ENCODE measurements at regions not wholly inside any gene's neighbourhood (a gene's known extent, or its start where the extent isn't known, plus 50 kb on each side); places are given as distances from the start of the nearest gene placed in this dataset.
"Not testable (repeated sequence)": the region's sequence is repeated elsewhere in the genome, so short reads cannot be mapped to it uniquely, and the experiment has no call there.

DNA sequence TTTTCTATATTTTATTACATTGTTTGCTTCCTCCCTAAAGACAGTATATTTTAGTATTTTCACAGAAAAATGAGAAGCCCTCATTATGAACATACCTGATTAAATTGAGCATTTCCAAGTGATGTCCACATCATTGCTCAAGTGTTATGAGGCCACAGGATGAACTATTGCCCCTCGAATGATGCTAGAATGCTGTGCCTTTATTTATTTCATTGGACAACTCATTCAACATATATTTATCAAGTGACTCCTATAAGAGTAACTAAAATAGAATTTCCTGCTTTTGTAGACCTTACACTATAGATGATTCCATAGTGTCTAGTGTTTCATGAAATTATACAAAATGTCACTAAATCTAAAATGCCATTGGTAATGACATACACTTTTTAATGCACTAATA lies 187.8 kb upstream of the NOTCH2NLA start:
- DNase-seq (ENCODE audit: low read depth): not testable (repeated sequence)

DNA sequence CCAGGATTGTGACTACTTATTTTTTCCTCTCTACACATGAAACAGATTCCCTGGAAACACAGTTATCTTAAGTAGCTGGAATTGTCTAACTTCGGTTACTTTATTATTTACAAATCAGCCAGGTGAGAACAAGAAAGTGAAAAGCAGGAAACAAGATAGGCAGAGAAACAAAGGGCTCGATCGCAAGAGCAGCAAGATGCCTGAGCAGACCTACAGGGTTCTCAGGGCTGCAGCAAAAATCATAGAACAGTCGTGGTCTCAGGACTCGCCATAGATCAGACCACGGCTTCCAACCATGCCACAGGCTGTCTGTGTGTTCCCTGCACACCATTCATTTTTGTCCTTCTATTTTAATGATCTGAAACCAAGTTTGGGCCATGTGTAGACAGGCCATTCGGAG lies 186.2 kb upstream of the NOTCH2NLA start:
- DNase-seq (ENCODE audit: low read depth): not testable (repeated sequence)

DNA sequence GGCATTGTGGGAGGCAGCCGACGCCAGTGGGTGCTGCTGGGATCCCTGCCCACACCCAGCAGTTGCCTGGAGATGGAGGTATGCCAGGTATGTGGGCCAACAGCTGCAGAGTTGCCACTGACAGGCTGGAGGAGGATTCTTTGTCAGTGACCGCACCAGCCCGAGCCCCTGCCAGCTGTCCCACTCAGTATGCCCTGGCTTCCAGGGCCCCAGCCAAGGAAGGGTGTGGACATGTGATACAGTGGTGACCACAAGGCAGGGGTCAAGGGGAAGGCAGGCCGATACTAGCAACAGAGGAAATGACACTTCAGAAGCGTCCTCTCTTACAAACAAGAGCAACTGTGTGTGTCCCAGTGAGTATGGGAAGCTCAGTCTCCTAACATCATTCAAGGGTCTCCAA lies 185.1 kb upstream of the NOTCH2NLA start:
- peak; percentile 85 for DNase-seq (ENCODE audit: low read depth)

DNA sequence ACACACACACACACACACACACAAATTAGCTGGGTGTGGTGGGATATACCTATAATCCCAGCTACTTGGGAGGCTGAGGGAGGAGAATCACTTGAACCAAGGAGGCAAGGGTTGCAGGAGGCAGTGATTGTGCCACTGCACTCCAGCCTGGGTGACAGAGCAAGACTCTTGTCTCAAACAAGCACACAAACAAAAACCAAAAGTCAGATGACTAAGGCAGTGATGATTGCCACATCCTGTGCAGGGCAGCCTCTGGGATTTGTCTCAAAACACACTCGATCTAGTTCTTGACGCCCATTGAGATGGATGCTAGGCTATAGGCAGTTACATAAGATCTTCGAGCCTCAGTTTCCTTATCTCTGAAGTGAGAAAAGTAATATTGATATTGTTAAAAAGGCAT lies 183.1 kb upstream of the NOTCH2NLA start:
- not testable (repeated sequence) for DNase-seq (ENCODE audit: low read depth)

DNA sequence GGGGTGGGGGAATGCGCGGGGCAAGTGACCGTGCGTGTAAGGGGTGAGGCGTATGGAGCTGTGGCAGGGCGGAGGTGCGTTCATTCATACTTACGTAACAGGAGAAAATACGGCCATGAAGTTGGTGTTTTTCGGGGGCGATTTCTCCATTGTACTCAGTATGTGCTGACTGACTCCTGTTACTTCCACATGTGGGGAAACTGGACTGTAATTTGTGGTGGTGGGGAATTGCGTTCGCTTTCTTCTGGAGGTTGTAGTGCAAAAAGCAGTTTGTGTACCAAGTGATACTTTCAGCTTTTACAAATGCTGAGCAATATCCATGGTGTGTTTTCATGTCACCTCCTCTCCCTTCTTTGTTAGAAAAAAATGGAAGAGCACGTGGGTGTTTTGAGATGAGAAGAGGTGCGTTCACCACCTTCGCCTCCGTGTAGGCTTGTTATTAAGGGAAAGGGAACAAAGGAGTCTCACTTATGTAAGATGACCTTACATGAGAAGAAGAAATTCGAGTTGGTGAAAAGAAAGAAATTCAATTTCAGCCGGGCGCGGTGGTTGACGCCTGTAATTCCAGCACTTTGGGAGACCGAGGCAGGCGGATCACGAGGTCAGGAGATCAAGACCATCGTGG lies 181.1 kb upstream of the NOTCH2NLA start:
- DNase-seq (ENCODE audit: low read depth): not testable (repeated sequence)

DNA sequence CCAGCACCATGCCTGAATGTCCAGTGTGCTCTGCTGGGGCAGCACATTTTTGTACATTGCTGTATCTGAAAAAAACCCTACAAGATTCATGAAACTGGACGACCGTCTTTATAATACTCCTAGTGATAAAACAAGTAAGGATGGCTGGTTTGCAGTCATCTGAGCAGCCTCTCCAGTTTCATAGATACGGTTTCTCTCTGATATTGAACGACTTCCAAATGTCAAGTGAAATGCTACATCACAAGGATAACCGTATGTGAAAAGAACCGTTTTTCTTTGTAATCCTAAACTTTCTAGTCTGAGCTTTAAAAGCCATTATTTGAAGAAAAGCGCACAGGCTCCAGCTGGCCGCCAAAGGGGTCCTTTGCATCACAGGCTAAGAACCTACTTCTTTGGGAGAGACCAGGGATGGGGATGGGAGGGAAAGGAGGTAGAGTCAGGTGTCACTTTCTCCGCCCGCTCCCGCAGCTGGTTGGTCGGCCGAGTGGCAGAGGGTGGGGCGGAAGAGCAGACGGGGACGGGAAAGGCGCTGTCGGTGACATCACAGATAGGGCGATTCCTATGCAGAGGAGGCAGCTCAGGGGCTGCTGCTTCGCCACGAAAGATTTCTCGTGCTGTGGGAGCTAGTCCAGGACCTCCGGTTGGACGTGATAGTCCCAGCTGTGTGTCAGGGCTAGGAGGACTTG lies 180.4 kb upstream of the NOTCH2NLA start:
- DNase-seq (ENCODE audit: low read depth): not testable (repeated sequence)

DNA sequence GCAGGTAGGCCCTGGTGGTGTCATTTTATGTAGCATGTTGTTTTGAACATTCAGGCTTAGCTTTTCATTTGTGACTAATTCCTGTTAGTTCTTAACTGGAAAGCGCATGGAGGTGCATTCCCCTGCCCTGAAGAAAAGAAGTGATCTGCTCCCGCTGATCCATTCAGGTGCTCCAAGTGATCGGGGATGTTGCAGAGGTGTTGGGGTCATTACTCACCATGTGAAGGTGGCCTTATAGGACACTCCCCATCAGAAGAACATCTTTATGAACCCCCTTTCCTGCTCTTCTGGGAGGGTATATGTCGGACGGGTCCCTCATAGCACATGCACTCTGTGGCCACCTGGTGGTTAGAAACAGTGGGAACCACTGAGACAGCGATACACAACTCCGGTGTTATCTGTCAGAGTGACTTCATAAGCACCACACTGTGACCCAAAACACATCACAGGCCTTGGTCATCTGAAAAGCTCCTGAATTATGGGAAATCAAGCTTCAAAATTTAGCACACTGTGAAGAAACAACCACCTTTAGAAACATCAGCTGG lies 172.5 kb upstream of the NOTCH2NLA start:
- DNase-seq (ENCODE audit: low read depth): not testable (repeated sequence)

DNA sequence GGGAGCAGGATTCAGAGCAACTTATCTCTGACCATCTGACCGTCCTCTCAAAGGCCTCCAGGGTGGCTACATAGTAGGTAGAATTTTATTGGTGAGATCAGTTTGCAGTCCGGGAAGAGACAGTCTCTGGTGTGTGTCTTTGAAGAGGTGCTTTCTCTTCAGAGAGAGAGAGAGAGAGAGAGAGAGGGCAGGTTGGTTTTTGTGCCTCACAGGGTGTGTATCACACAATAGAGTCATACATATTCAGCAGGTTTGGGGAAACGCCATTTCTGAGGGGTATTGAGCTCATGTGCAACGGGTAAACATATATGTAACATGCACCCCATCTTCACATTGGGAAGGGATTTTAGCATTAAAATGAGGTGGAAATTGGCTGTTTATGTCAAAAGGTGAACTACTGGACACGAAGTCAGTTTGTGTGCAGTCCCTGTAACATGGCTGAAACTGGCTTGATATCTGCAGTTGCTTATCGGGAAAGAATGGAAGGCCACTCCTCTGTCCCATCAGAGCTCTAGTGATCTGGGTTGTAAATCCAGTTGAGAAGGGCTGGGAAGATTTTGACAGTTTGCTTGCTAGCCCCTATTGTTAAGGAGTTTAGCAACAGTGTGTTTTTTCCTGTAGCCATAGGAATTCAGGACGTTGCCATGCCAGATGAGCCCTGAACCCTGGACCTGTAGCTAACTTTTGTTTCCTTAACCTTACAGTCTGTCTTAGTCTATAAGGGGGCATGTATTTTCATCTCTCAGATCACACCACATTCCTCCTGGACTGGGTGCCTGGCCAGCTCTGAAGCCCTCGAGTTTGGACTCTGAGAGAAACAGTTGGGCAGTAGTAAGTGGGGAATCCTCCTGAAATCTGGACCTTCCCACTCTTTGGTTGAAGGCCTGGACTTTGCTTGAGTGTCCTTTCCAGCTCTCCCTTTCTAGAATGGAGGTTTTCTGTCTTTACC lies 171.6 kb upstream of the NOTCH2NLA start:
- not testable (repeated sequence) for DNase-seq (ENCODE audit: low read depth)

DNA sequence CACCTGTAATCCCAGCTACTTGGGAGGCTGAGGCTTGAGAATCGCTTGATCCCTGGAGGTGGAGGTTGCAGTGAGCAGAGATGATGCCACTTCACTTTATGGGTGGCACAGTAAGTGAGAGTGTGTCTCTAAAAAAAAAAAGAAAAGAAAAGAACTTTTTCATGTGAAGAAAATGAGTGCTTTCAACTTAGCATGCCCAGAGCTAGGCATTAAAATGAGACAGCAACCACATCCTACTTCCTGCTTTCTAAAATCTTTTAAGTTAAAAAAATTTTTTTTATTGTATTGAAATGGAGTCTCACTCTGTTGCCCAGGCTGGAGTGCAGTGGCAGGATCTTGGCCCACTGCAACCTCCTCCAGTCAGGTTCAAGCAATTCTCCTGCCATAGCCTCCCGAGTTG lies 170.4 kb upstream of the NOTCH2NLA start:
- not testable (repeated sequence) for DNase-seq (ENCODE audit: low read depth)

DNA sequence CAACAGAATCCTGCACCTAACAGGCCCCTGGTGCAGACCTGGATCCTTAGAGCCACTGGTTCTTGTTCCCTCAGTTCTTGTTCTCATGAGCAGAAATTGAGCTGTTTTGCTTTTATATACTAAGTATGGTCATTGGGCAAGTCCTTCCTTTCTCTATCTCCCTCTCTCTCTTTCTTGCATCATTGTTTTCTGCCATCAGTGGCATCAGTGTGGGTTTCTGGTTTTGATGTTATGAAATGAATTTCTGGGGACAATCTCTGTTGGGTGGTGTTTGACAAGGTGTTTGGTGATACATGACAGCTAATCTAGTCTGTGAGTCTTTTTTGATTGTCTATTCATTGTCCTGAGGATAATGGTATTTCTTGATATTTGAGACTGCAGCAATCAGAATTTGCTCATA lies 168.0 kb upstream of the NOTCH2NLA start:
- not testable (repeated sequence) for DNase-seq (ENCODE audit: low read depth)

DNA sequence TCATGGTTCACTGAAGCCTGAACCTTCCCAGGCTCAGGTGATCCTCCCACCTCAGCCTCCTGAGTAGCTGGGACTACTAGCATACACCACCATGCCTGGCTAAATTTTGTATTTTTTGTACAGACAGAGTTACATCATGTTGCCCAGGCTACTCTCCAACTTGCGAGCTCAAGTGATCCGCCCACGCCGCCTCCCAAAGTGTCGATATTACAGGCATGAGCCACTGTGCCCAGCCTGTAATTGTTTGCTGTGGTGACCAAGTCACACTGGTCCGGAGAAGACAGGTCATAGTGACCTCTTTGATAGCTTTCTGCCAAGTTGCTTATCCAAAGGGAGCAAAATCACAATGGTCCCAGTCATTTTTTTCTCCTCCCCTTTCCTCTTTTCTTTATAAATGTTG lies 167.4 kb upstream of the NOTCH2NLA start:
- not testable (repeated sequence) for DNase-seq (ENCODE audit: low read depth)

DNA sequence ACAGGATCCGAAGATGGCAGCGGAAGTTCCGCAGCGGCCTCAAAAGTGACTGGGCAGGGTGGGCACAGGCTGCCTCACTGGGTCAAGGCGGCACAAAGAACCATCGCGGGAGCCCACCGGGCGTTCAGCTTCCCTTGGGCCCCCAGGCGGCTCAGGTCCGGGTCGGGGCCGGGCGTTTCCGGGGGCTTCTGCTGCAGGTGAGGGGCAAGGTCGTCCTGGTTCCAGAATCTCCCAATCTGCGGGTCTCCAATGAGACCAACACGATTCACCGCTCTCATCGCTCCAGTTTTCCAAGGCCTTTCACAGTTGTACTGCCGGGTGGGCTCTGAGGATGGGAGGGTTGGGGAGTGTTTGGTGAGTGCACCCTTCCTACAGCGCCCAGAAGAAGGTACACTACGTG lies 165.0 kb upstream of the NOTCH2NLA start:
- not testable (repeated sequence) for DNase-seq (ENCODE audit: low read depth)

DNA sequence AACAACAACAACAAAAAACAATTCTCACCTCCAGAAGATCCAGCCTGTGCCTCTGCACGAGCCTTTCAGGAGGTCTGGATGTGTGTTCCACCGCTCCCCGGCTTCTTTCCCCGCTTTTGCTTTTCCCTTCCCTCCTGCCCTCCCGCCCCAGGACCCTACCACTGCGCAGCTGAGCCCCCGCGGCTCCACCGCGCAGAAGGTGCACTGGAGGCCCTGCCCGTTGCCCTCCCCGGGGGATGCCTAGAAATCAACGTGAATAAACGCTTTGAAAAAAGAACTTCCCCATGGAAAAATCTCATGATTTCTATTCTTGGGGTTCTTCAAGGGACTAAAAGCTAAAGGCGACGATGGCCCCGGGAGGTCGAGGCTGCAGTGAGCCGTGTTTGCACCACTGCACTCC lies 164.3 kb upstream of the NOTCH2NLA start:
- DNase-seq (ENCODE audit: low read depth): not testable (repeated sequence)

DNA sequence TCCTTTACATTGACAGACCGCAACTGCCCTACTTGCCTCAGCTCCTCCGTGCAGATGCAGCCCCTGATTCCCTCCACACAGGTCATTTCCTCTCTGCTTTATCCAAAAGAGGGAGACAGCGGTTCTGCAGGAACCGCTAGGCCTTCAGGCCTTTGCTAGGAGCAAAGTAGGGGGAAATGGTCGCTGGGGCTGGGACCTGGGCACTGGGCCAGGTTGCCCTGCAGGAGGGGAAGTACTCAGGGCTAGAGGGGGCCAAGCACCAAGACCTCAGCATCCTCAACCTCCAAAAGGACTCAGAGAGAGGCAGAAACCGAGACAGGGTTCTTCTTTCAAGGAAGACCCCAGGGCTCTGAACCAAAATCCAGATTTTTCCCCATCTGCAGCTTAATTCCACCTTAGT lies 160.4 kb upstream of the NOTCH2NLA start:
- DNase-seq (ENCODE audit: low read depth): not testable (repeated sequence)

DNA sequence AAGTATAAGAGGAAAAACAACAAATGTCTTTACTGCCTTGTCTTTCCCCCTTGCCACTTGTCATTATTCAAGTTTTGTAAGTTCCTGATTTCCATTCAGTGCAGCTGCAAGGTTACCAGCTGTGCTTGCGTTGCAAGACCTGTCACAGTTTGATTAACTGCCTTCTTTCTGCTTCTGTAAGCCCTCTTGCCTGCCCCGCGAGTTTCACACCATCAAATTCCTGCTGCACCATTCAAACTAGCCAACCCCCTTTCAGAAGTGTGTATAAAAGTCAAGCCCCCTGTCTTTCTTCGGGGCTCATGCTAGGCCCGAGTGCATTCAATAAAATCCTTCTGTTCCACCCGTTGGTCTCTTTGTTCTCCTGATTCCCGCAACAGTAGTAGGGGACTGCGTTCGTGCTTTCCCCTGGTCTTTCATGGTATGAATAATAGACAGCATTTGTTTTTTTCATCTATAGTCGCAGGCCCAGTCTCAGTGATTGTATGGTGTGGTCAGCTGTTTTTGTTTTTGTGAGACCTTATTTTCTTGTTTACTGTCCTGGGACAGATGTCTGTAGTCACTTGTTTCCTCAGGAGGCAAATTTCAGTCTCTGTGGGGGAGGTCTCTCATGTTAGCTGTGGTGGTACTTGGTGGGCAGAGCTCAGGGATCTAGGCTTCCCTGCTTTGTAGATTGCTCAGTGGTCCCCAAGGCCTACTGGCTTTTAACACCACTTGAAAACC lies 159.1 kb upstream of the NOTCH2NLA start:
- peak; percentile 18 for DNase-seq (ENCODE audit: low read depth)

DNA sequence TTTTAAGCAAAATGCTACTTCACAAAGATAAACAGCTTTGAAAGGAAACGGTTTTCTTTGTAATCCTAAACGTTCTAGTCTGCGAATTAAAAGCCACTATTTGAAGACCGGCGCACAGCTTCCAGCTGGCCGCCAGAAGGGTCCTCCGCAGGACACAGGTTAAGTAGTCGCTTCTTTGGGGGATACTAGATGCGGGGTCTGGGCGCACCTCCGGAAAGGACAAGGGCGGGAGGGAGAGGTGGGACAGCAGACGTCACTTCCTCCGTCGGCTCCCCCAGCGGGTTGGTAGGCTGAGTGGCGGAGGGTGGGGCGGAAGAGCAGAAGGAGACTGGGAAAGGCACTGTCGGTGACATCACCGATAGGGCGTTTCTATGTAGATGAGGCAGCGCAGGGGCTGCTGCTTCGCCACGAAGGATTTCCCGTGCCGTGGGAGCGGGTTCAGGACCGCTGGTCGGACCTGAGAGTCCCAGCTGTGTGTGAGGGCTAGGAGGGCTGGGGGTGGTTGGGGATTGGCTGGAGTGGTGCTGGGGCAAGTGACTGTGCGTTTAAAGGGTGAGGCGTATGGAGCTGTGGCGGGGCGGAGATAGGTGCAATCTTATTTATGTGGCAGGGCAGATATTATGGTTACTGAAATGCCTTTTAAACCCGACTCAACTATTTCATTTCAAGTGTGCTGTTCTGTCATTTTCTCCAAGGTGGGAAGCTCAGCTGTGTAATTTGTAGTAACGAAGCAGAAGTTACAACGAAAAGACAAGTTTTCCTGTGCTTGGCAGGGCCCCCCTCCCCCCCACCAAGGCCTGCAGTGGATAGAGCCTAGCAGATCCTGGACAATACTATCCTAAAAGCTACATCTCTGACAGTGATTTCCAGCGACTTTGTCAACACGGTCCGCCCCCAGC lies 158.3 kb upstream of the NOTCH2NLA start:
- DNase-seq (ENCODE audit: low read depth): peak; percentile 91

DNA sequence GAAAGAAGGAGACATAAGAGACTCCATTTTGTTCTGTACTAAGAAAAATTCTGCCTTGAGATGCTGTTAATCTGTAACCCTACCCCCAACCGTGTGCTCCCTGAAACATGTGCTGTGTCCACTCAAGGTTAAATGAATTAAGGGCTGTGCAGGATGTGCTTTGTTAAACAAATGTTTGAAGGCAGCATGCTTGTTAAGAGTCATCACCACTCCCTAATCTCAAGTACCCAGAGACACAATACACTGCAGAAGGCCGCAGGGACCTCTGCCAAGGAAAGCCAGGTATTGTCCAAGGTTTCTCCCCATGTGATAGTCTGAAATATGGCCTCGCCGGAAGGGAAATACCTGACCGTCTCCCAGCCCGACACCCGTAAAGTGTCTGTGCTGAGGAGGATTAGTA lies 152.4 kb upstream of the NOTCH2NLA start:
- DNase-seq (ENCODE audit: low read depth): not testable (repeated sequence)

DNA sequence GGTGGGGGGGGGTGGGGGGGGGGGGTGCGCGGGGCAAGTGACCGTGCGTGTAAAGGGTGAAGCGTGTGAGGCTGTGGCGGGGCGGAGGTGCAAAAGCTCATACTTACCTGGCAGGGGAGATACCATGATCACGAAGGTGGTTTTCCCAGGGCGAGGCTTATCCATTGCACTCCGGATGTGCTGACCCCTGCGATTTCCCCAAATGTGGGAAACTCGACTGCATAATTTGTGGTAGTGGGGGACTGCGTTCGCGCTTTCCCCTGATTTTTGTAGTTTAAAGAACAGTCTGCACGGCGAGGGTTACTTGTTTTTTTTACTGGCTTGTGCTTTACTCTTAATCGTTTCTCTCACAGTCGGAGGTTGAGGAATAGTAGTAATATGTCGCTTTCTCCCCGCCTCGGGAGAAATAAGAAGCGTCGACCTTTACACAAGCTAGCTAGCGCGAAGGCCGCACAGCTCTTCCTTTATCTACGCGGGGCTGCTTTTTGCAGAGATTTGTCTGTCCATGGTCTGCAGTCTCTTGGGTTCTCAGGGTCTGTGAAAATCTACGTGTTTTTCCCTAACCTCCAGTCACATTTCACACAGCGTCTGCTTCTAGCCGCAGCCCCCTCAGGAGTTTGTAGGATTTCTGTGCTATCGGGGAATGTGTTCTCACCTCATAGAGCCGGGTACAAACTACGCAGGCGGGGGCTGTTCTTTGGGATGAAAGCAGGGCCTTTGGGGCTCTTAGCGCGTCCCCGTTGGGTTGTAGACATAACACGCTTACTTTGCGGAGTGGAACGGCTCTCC lies 148.1 kb upstream of the NOTCH2NLA start:
- peak; percentile 96 for DNase-seq (ENCODE audit: low read depth)

DNA sequence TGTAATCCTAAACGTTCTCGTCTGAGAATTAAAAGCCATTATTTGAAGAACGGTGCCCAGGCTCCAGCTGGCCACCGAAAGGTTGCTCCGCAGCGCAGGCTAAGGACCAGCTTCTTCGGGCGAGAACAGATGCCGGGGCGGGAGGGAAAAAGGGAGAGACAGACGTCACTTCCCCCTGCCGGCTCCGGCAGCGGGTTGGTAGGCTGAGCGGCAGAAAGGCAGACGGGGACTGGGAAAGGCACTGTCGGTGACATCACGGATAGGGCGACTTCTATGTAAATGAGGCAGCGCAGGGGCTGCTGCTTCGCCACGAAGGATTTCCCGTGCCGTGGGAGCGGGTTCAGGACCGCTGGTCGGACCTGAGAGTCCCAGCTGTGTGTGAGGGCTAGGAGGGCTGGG lies 147.5 kb upstream of the NOTCH2NLA start:
- peak; percentile 82 for DNase-seq (ENCODE audit: low read depth)
